Activated naive CD8-positive, alpha-beta T cell treated with anti-CD3 and anti-CD28 coated beads for 36 hours (primary cell): ENCODE measurements at regions not wholly inside any gene's neighbourhood (a gene's known extent, or its start where the extent isn't known, plus 50 kb on each side); places are given as distances from the start of the nearest gene placed in this dataset.
A peak's percentile ranks its signal among the peaks of the same experiment; 100 is the strongest.
"Not testable (repeated sequence)": the region's sequence is repeated elsewhere in the genome, so short reads cannot be mapped to it uniquely, and the experiment has no call there.

Source experiments
- DNase-seq: peaks from one replicate; pipeline ENCODE4 v3.0.0; 2021
- H3K27ac Mint-ChIP-seq: one replicate; pipeline ENCODE4 v1.8.0; 2022; ENCODE audit warnings: mild to moderate bottlenecking, moderate library complexity, mixed read lengths
- H3K27me3 Mint-ChIP-seq: one replicate; pipeline ENCODE4 v1.8.0; 2022; ENCODE audit warnings: mild to moderate bottlenecking, mixed read lengths
- H3K36me3 Mint-ChIP-seq: one replicate; pipeline ENCODE4 v1.8.0; 2021; ENCODE audit warnings: mild to moderate bottlenecking, mixed read lengths
- H3K4me1 Mint-ChIP-seq: one replicate; pipeline ENCODE4 v1.8.0; 2021; ENCODE audit warnings: mixed read lengths
- H3K4me3 Mint-ChIP-seq: one replicate; pipeline ENCODE4 v1.8.0; 2022; ENCODE audit warnings: mild to moderate bottlenecking, moderate library complexity, mixed read lengths
- H3K9me3 Mint-ChIP-seq: one replicate; pipeline ENCODE4 v1.8.0; 2022; ENCODE audit warnings: mixed read lengths

DNA sequence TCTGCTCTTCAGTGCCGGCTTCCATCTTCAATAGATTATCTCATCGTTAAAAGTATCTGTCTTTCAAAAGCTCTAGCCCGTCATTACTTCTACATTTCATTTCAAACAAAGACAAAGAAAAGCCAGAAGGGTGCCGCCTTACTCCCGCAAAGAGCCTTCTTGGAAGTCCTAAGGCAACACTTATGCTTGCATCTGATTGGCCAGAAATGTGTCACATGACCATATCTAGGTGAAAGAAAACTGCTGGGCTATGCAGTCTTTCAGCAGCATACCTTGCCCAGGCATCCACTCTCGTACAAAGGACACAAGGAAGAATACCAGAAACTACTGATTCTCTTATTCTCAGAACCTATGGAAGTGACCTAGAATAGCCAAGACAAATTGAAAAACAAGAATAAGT is 217.1 kb upstream of the SLC35G4 start:
- H3K4me3 Mint-ChIP-seq: no peak overlapping the region
- no peak overlapping the region for H3K27ac Mint-ChIP-seq
- H3K4me1 Mint-ChIP-seq: no peaks in the 10 kb centered on the region
- H3K27me3 Mint-ChIP-seq: no peaks in the 10 kb centered on the region
- no peaks in the 10 kb centered on the region for H3K36me3 Mint-ChIP-seq
- no peaks in the 10 kb centered on the region for H3K9me3 Mint-ChIP-seq
- DNase-seq: no peak

DNA sequence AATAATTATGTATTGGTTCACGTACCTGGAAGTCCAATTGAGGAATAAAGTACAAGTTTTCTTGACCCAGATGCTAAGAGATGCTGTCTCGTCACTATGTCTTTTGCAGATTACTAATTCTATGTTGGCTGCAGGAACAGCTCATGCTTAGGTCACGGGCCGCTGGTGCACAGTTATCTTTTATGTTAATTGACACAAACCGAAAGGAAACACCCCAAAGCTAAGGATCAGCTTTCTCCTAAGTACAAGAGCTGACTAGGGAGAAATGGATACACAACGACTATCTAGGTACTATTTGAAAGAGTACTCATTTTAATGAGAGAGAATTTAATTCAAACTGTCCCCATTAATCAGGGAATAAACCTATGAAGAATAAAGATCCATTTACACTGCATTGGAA is 217.7 kb upstream of the SLC35G4 start:
- H3K4me1 Mint-ChIP-seq: no peaks in the 10 kb centered on the region
- no peaks in the 10 kb centered on the region for H3K36me3 Mint-ChIP-seq
- no peak overlapping the region for H3K27ac Mint-ChIP-seq
- no peaks in the 10 kb centered on the region for H3K27me3 Mint-ChIP-seq
- DNase-seq: no peak
- no peaks in the 10 kb centered on the region for H3K9me3 Mint-ChIP-seq
- H3K4me3 Mint-ChIP-seq: no peak overlapping the region

DNA sequence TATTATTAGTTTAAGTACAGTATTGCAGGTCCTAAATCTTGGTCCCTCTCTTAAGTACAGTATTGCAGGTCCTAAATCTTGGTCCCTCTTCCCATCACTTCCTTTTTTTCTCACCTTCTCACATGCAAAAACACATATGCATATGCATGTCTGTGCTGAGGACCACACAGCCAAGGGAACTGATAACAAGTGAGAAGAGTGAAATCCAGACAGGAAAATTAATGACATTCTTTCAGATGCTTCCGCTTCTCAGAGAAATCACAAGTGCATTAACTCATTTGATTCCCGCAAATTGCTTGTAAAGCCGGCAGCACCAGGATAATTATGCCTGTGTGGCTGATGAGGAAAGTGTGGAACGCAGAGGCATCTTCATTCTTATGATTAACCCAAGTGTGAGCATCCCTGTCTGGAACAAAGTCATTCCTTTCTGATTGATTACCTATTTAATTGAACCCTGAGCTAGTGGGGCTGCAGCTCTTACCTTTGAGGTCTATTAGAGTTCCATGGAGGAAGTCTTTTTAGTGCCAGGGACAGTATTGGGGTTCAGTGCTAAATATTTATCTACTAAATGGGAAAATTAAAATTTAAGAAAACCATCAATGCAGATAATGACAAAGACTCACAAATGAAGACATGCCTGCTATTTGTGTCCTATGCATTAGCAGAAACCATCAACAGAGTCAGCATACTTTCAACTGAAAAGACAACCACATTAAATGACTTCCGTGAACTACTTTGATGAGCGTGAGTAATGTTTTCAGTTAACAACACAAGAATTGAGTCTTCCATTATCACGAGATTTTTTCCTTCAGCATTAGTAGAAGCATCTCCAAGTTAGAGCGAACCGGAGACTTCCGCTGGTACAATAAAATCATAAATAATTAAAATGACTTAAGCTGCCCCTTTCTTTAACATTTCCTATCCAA is 220.4 kb upstream of the SLC35G4 start:
- no peak overlapping the region for H3K27ac Mint-ChIP-seq
- H3K4me3 Mint-ChIP-seq: no peak overlapping the region
- DNase-seq: no peak
- H3K9me3 Mint-ChIP-seq: no peaks in the 10 kb centered on the region
- no peaks in the 10 kb centered on the region for H3K4me1 Mint-ChIP-seq
- no peaks in the 10 kb centered on the region for H3K36me3 Mint-ChIP-seq
- H3K27me3 Mint-ChIP-seq: no peaks in the 10 kb centered on the region

DNA sequence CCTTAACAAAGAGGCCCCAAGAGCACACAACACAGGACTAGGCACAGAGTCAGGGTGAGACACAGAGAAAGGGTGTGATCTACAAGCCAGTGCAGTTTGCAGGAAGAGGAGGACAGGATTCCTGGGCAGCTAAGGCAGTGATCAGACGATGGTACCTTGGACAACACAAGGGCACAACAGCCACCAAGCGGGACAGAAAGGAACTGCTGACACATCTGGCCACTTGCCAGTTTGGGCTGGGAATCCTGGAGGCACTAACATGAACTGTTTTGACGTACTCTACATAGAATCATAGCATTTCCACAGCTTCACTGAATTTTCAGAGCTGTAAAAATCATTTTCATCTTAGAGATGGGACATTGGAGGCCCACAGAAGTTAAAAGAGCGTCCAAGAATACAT is 221.5 kb upstream of the SLC35G4 start:
- no peaks in the 10 kb centered on the region for H3K9me3 Mint-ChIP-seq
- no peaks in the 10 kb centered on the region for H3K36me3 Mint-ChIP-seq
- H3K4me1 Mint-ChIP-seq: no peaks in the 10 kb centered on the region
- no peak overlapping the region for H3K27ac Mint-ChIP-seq
- H3K27me3 Mint-ChIP-seq: no peaks in the 10 kb centered on the region
- peak; percentile 3 for DNase-seq
- H3K4me3 Mint-ChIP-seq: no peak overlapping the region

DNA sequence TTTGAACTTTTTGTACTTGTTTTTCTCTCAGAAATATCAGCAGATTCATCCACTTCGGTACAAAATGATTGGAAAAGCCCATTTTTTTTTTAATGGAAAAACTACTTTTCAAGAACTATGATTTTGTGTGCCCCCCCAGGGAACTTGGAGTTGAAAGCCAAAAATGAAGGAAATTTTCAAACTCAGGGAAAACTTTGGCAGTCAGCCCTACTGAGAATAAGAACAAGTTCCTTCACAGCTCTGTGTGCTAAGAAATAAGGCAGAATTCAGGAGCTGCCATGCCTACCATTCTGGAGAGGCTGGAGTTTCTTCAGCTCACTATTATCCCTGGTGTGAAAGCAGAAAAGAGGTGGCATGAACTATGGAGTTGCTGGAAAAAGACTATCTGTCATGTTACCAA is 226.0 kb upstream of the SLC35G4 start:
- Mint-ChIP-seq H3K36me3 (no peaks in the 10 kb centered on the region), H3K4me3 (no peak overlapping the region), H3K27me3 (no peaks in the 10 kb centered on the region), H3K27ac (no peak overlapping the region), H3K9me3 (no peaks in the 10 kb centered on the region), H3K4me1 (no peaks in the 10 kb centered on the region)
- no peak for DNase-seq

DNA sequence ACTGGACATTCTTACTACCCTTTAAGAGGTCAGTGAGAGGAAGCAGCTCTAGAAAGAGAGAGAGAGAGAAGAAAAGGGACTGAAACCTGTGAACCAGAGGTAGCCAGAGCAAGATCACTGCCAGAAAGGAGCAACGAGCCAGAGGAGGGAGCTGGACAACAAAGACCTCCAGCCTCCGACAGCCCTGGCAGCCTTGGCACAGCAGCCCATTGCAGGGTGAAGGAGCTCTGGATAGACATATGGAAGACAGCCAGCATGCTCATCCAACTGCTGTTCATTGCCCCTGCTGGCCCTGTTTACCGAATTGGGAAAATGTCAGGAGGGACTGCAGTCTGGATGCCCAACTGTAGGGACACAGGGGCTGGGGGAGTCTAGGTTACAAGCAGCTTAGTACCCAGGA is 228.4 kb upstream of the SLC35G4 start:
- H3K4me3 Mint-ChIP-seq: no peak overlapping the region
- H3K27ac Mint-ChIP-seq: no peak overlapping the region
- no peaks in the 10 kb centered on the region for H3K9me3 Mint-ChIP-seq
- H3K36me3 Mint-ChIP-seq: no peaks in the 10 kb centered on the region
- DNase-seq: no peak
- H3K4me1 Mint-ChIP-seq: no peaks in the 10 kb centered on the region
- no peaks in the 10 kb centered on the region for H3K27me3 Mint-ChIP-seq

DNA sequence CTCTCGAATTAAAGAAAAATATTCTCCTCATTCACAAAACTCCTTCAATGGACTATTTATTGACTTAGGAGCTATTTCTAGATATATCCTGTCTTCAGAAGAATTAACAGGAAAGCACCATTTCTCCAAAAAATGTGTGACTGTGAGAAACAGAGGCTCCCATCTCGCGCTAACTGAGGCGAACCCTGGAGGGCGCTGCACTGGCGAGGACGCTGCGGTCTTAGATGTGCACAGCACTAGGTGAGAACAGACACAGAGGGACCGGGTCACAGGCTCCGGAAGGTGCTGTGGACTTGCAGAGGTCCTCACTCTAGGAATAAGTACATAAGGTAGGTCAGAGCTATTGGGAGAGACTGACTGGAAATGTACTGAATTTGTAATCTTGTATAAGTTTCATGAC is 229.7 kb upstream of the SLC35G4 start:
- no peaks in the 10 kb centered on the region for H3K27me3 Mint-ChIP-seq
- H3K4me1 Mint-ChIP-seq: no peaks in the 10 kb centered on the region
- no peak overlapping the region for H3K27ac Mint-ChIP-seq

DNA sequence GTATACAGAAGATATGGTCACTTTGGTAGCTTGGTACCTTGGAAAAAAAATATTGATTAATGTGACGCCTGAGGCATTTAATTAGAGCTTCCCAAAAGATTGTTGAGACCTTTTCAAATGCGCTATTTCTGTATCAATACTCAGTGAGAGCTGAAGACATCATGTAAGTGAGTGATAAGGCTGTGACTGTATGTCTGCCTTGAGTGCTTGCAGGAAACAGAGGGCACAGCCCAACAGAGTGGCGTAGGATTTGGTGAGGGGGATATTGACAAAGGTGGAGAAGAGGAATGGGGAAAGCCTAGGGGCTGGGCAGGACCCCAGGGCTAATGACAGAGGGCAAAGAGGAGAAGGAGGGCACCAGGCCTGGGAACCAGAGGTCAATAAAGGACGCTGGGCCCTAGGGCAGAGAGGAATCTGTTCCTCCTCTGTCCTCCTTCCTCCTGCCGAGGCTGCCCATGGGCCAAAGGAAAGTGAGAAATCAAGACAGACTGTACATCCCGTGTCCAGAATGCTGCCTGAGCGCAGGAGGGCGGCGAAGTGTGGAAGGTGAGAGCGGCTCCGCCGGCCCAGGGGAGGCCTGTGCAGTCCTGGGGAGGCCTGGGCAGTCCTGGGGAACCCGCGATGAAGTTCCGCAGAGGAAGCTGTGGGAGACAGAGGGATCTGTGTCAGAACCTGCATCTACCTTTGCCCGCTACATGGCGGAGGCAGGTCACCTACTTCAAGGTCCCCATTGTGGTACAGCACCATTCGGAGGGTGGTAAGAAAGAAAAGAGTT is 228.6 kb upstream of the PIEZO2 start:
- DNase-seq: no peak

More for the DNA sequence above, 229.7 kb upstream of the SLC35G4 start:
- Mint-ChIP-seq H3K9me3 (no peaks in the 10 kb centered on the region), H3K4me3 (no peak overlapping the region), H3K36me3 (no peaks in the 10 kb centered on the region)
- no peak for DNase-seq

DNA sequence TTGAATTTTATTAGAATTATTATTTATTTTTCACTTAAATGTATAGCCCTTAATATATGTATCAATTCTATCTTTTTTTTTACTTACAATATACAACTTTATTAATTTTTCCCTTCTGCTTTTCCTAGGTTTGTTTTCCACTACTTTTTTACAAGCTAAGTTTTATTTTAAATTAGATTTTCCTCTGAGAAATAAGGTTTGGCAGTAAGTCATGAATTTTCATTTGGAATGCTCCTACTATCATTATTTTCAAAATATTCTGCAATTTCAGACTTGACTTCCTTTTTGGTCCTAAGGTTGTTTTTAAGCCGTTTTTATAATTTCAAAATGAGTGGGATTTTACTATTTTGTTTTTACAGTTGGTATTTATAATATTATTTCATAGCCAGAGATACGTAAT is 222.8 kb upstream of the PIEZO2 start:
- Mint-ChIP-seq H3K36me3 (no peaks in the 10 kb centered on the region), H3K4me1 (no peaks in the 10 kb centered on the region), H3K9me3 (no peaks in the 10 kb centered on the region), H3K27ac (no peak overlapping the region), H3K4me3 (no peak overlapping the region), H3K27me3 (no peaks in the 10 kb centered on the region)
- DNase-seq: no peak

More for the DNA sequence above, 228.6 kb upstream of the PIEZO2 start:
- Mint-ChIP-seq H3K4me3 (no peak overlapping the region), H3K27ac (no peak overlapping the region), H3K36me3 (no peaks in the 10 kb centered on the region), H3K9me3 (no peaks in the 10 kb centered on the region), H3K4me1 (no peaks in the 10 kb centered on the region), H3K27me3 (no peaks in the 10 kb centered on the region)

DNA sequence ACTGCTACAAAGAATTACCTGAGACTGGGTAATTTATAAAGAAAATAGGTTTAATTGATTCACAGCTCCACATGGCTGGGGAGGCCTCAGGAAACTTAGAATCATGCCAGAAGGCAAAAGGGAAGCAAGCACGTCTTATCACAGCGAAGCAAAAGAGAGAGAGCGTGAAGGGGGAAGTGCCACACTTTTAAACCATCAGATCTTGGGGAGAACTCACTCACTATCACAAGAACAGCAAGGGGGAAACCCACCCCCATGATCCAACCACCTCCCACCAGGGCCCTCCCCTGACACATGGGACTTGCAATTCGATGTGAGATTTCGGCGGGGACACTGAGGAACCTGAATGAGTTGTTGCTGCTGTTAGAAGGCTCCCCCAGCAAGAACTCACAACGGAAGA is 220.2 kb upstream of the PIEZO2 start:
- H3K27ac Mint-ChIP-seq: no peak overlapping the region
- DNase-seq: no peak
- no peak overlapping the region for H3K4me3 Mint-ChIP-seq
- no peaks in the 10 kb centered on the region for H3K36me3 Mint-ChIP-seq
- no peaks in the 10 kb centered on the region for H3K27me3 Mint-ChIP-seq
- no peaks in the 10 kb centered on the region for H3K4me1 Mint-ChIP-seq
- no peaks in the 10 kb centered on the region for H3K9me3 Mint-ChIP-seq

DNA sequence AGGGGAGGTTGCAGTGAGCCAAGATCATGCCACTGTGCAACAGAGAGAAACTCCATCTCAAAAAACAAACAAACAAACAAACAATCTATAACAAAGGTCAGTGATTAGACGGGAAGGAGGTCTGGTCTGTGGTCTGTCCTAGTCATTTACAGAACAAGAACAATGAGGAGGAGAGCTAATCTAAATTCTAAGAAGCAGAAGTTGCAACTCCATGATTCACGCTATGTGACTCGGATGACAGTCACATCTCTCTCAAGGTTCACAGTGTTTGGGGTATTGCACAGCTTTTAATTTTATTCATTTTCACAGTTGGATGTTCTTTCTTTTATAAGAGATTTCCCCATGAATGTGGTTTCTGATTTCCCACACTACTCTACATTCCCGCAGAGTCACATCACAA is 218.7 kb upstream of the PIEZO2 start:
- H3K36me3 Mint-ChIP-seq: no peaks in the 10 kb centered on the region
- no peak overlapping the region for H3K4me3 Mint-ChIP-seq
- no peaks in the 10 kb centered on the region for H3K9me3 Mint-ChIP-seq
- H3K27me3 Mint-ChIP-seq: no peaks in the 10 kb centered on the region
- no peak for DNase-seq
- no peak overlapping the region for H3K27ac Mint-ChIP-seq
- no peaks in the 10 kb centered on the region for H3K4me1 Mint-ChIP-seq

DNA sequence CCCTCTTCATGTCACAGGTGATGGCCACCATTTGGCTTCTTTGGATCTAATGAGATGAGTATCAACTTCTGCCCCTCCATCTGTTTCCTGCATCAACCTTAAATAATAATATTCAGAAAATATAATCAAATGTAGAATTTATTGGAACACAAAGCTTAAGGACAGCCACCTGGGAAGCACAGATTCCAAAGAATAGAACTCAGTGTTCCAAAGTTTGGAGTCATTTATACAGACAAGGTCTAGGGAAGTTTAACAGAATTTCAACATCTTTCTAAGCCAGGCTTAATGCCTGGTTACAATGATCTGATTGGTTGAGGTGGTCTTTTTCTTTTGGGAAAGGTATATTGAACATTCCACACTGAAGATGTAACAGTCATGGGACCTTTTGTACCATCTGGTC is 218.0 kb upstream of the PIEZO2 start:
- no peak overlapping the region for H3K4me3 Mint-ChIP-seq
- H3K27ac Mint-ChIP-seq: no peak overlapping the region
- no peaks in the 10 kb centered on the region for H3K9me3 Mint-ChIP-seq
- no peak for DNase-seq
- no peaks in the 10 kb centered on the region for H3K36me3 Mint-ChIP-seq
- H3K27me3 Mint-ChIP-seq: no peaks in the 10 kb centered on the region
- H3K4me1 Mint-ChIP-seq: no peaks in the 10 kb centered on the region

DNA sequence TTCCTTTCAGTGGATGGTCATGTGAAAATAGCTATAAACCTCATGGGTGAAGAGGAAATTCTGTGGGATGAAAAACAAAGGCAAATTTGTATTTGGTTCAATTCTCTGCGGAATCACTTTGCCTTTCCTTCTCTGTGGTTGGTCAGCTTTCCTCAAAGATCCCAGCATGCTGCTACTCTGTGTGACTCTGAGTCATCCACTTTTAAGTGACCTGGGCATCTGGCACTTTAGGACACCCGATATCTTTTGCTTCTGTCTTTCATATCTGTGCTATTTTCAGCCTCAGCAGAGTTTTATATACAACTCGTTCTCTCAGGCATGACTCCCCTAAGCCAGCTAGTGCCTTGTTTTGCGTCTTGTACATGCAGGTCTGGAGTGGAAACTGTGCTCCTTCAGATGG is 217.0 kb upstream of the PIEZO2 start:
- Mint-ChIP-seq H3K27me3 (no peaks in the 10 kb centered on the region), H3K9me3 (no peaks in the 10 kb centered on the region), H3K4me1 (no peaks in the 10 kb centered on the region), H3K36me3 (no peaks in the 10 kb centered on the region), H3K27ac (no peak overlapping the region), H3K4me3 (no peak overlapping the region)
- DNase-seq: no peak

DNA sequence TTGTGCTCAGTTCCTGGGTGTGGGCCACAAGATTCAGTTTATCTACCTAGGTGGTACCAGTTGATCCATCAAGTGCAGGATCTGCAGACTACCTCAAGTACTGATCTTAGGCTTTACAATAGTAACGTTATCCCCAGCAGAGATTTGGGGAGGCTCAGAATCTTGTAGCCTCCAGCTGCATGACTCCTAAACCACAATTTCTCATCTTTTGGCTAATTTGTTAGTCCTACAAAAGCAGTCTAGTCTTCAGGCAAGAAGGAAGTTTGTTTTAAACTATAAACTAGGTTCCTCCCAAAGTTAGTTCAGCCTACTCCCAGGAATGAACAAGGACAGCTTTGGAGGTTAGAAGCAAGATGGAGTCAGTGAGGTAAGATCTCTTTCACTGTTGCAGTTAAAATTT is 213.5 kb upstream of the PIEZO2 start:
- H3K27me3 Mint-ChIP-seq: no peaks in the 10 kb centered on the region

DNA sequence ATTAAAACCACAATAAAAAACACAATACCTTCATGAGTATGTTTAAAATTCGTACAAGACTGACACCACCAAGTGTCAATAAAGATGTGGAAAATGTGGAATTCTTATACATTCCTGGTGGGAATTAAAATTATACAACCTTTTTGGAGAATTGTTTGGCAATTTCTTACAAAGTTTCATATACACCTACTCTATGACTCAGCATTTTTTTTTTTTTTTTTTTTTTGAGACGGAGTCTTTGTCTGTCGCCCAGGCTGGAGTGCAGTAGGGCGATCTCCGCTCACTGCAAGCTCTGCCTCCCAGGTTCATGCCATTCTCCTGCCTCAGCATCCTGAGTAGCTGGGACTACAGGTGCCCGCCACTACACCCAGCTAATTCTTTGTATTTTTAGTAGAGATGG is 212.5 kb upstream of the PIEZO2 start:
- not testable (repeated sequence) for H3K27ac Mint-ChIP-seq, H3K4me3 Mint-ChIP-seq, H3K4me1 Mint-ChIP-seq, H3K9me3 Mint-ChIP-seq, H3K27me3 Mint-ChIP-seq, H3K36me3 Mint-ChIP-seq, DNase-seq

More for the DNA sequence above, 213.5 kb upstream of the PIEZO2 start:
- DNase-seq: no peak
- no peak overlapping the region for H3K27ac Mint-ChIP-seq
- no peaks in the 10 kb centered on the region for H3K4me1 Mint-ChIP-seq
- H3K9me3 Mint-ChIP-seq: no peaks in the 10 kb centered on the region
- no peaks in the 10 kb centered on the region for H3K36me3 Mint-ChIP-seq
- no peak overlapping the region for H3K4me3 Mint-ChIP-seq

DNA sequence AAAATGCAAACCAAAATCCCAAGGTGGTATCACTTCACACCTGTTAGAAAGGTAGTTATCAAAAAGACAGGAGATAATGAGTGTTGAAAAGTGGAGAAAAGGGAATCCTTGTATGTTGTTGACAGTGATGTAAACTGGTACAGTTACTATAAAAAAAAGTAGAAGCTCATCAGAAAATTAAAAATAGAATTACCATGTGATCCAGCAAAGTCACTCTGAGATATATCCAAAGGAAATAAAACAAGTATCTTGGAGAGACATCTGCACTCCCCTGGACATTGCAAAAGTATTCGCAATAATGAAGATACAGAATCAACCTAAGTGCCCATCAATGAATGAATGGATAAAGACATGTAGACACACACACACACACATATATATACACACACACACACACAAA is 208.3 kb upstream of the PIEZO2 start:
- H3K4me1 Mint-ChIP-seq: no peaks in the 10 kb centered on the region
- no peak overlapping the region for H3K4me3 Mint-ChIP-seq
- H3K27me3 Mint-ChIP-seq: no peaks in the 10 kb centered on the region
- DNase-seq: no peak
- H3K36me3 Mint-ChIP-seq: no peaks in the 10 kb centered on the region
- no peak overlapping the region for H3K27ac Mint-ChIP-seq
- no peaks in the 10 kb centered on the region for H3K9me3 Mint-ChIP-seq
